ENCODE measurements at regions not wholly inside any gene's neighbourhood (a gene's known extent, or its start where the extent isn't known, plus 50 kb on each side); places are given as distances from the start of the nearest gene placed in this dataset.
"Not testable (repeated sequence)": the region's sequence is repeated elsewhere in the genome, so short reads cannot be mapped to it uniquely, and the experiment has no call there.

GRCh38 chr21:35467566-35467965, 418.5 kb upstream of the RUNX1 start:
- no peaks in the 10 kb centered on the region for H3K27me3 ChIP-seq
- H3K27ac ChIP-seq: no peak overlapping the region
- H3K4me1 ChIP-seq: no peaks in the 10 kb centered on the region
- DNase-seq (no peak), ATAC-seq (no peak)
- no peaks in the 10 kb centered on the region for H3K36me3 ChIP-seq
- no peak for TF ChIP-seq CTCF (IDR thresholded peaks at IDR 0.05)
- H3K9me3 ChIP-seq: no peaks in the 10 kb centered on the region
- intact Hi-C loops (cut with DNase I): no loop called here
- no peak overlapping the region for H3K4me3 ChIP-seq

- ATAC-seq; H3K36me3 ChIP-seq; H3K27me3 ChIP-seq; H3K27ac ChIP-seq; H3K4me1 ChIP-seq; intact Hi-C loops (cut with DNase I); H3K4me3 ChIP-seq; H3K9me3 ChIP-seq; DNase-seq: not testable (repeated sequence)
Measured at GRCh38 chr21:35466681-35467080, 417.6 kb upstream of the RUNX1 start.

GRCh38 chr21:35465741-35466140, 416.6 kb upstream of the RUNX1 start:
- Histone ChIP-seq H3K4me3 (no peak overlapping the region), H3K9me3 (no peaks in the 10 kb centered on the region), H3K36me3 (no peaks in the 10 kb centered on the region), H3K27me3 (no peaks in the 10 kb centered on the region), H3K4me1 (no peaks in the 10 kb centered on the region), H3K27ac (no peak overlapping the region)
- no peak for TF ChIP-seq CTCF (IDR thresholded peaks at IDR 0.05)
- DNase-seq (no peak), ATAC-seq (peak; percentile 74)
- intact Hi-C loops (cut with DNase I): no loop called here

GRCh38 chr21:35461700-35462099, 412.6 kb upstream of the RUNX1 start:
- TF ChIP-seq CTCF (IDR thresholded peaks at IDR 0.05): no peak
- no peak for ATAC-seq
- H3K9me3 ChIP-seq: no peaks in the 10 kb centered on the region

GRCh38 chr21:35460441-35460840, 411.3 kb upstream of the RUNX1 start:
- no peak for ATAC-seq
- TF ChIP-seq CTCF (IDR thresholded peaks at IDR 0.05): no peak
- H3K4me3 ChIP-seq: no peak overlapping the region

More at GRCh38 chr21:35461700-35462099, 412.6 kb upstream of the RUNX1 start:
- H3K27me3 ChIP-seq: no peaks in the 10 kb centered on the region
- intact Hi-C loops (cut with DNase I): no loop called here
- H3K4me3 ChIP-seq: no peak overlapping the region
- H3K27ac ChIP-seq: no peak overlapping the region
- no peaks in the 10 kb centered on the region for H3K36me3 ChIP-seq
- H3K4me1 ChIP-seq: no peaks in the 10 kb centered on the region
- no peak for DNase-seq

GRCh38 chr21:35458405-35458804, 409.3 kb upstream of the RUNX1 start:
- Histone ChIP-seq H3K36me3 (no peaks in the 10 kb centered on the region), H3K4me3 (no peak overlapping the region), H3K27ac (no peak overlapping the region), H3K9me3 (no peaks in the 10 kb centered on the region), H3K4me1 (no peaks in the 10 kb centered on the region), H3K27me3 (no peaks in the 10 kb centered on the region)
- intact Hi-C loops (cut with DNase I): no loop called here
- ATAC-seq (no peak), DNase-seq (no peak)
- TF ChIP-seq CTCF (IDR thresholded peaks at IDR 0.05): no peak

More at GRCh38 chr21:35460441-35460840, 411.3 kb upstream of the RUNX1 start:
- H3K27ac ChIP-seq: no peak overlapping the region
- no peaks in the 10 kb centered on the region for H3K27me3 ChIP-seq
- H3K4me1 ChIP-seq: no peaks in the 10 kb centered on the region
- DNase-seq: no peak
- no peaks in the 10 kb centered on the region for H3K9me3 ChIP-seq
- no peaks in the 10 kb centered on the region for H3K36me3 ChIP-seq
- intact Hi-C loops (cut with DNase I): no loop called here

Measured in upper lobe of right lung (tissue), 1 donor.